Memory B cell (primary cell): ENCODE measurements at regions not wholly inside any gene's neighbourhood (a gene's known extent, or its start where the extent isn't known, plus 50 kb on each side); places are given as distances from the start of the nearest gene placed in this dataset.

Experiments
- ATAC-seq: fragments of 150-1000 bp; cut with Tn5 transposase; 2 replicates; pipeline ENCODE4 v1.10.0; 2021; ENCODE audit warnings: low read depth, mild to moderate bottlenecking, moderate library complexity
- DNase-seq, 2 donors: peaks; one replicate each; pipeline ENCODE4 v3.0.0; 2022; ENCODE audit warnings: low spot score in 2 of 2
- H3K27ac Mint-ChIP-seq: one replicate; pipeline ENCODE4 v1.8.0; 2022; ENCODE audit warnings: mild to moderate bottlenecking, moderate library complexity, mixed read lengths
- H3K27me3 Mint-ChIP-seq: one replicate; pipeline ENCODE4 v1.8.0; 2022; ENCODE audit warnings: mixed read lengths
- H3K36me3 Mint-ChIP-seq: one replicate; pipeline ENCODE4 v1.8.0; 2022; ENCODE audit warnings: mild to moderate bottlenecking, mixed read lengths
- H3K4me1 Mint-ChIP-seq: one replicate; pipeline ENCODE4 v1.8.0; 2022; ENCODE audit warnings: mixed read lengths
- H3K4me3 Mint-ChIP-seq: one replicate; pipeline ENCODE4 v1.8.0; 2022; ENCODE audit warnings: mild to moderate bottlenecking, moderate library complexity, mixed read lengths
- H3K9me3 Mint-ChIP-seq: one replicate; pipeline ENCODE4 v1.8.0; 2022; ENCODE audit warnings: mixed read lengths

DNA sequence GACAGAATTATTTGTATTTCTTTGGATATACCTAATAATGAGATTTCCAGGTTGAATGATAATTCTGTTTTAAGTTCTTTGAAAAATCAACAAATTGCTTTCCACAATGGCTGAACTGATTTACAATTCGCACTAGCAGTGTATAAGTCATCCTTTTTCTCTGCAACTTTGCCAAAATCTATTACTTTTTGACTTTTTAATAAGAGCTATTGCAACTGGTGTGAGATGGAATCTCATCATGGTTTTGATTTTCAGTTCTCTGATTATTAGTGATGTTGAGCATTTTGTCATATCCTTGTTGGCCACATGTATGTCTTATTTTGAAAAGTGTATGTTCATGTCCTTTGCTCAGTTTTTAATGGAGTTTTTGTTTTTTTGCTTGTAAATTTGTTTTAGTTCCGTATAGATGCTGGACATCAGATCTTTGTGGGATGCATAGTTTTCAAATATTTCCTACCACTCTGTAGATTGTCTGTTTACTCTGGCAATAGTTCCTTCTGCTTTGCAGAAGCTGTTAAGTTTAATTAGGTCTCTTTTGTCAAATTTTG is 409.8 kb upstream of the CITED2 start:
- ATAC-seq (no peak), DNase-seq (no peak)
- Mint-ChIP-seq H3K36me3 (no peaks in the 10 kb centered on the region), H3K9me3 (peaks cover 1% of the 10 kb centered on the region), H3K27me3 (no peaks in the 10 kb centered on the region), H3K4me1 (no peaks in the 10 kb centered on the region), H3K27ac (no peak overlapping the region), H3K4me3 (no peak overlapping the region)

GRCh38 chr6:139779988-139780774 is 405.7 kb upstream of the CITED2 start:
- Mint-ChIP-seq H3K4me1 (no peaks in the 10 kb centered on the region), H3K36me3 (no peaks in the 10 kb centered on the region), H3K27ac (no peak overlapping the region), H3K9me3 (no peaks in the 10 kb centered on the region), H3K4me3 (no peak overlapping the region), H3K27me3 (peaks cover 3% of the 10 kb centered on the region)
- DNase-seq = no peak
- no peak for ATAC-seq

DNA sequence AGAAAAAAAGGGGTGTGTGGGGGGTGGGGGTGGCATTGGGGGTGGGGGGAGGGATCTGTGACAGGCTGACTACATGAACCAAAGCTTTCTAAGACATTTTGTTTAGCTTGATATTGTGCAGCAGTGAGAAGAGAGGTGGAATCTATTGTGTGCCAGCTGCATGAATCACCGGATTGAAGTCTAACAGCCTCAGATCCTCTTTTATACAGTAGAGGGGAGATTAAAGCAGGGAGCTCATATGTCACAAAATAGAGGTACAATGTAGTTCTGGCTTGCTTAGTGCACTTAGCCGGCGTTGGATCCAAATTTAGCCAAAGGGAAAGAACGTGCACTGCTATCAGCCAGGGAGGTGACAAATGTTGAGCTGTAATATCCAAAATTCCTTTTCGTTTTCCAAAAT is 404.2 kb upstream of the CITED2 start:
- no peaks in the 10 kb centered on the region for H3K36me3 Mint-ChIP-seq
- no peaks in the 10 kb centered on the region for H3K9me3 Mint-ChIP-seq
- peaks cover 3% of the 10 kb centered on the region for H3K27me3 Mint-ChIP-seq
- ATAC-seq (no peak), DNase-seq (no peak)
- H3K4me3 Mint-ChIP-seq = no peak overlapping the region
- H3K27ac Mint-ChIP-seq = no peak overlapping the region
- H3K4me1 Mint-ChIP-seq = no peaks in the 10 kb centered on the region

DNA sequence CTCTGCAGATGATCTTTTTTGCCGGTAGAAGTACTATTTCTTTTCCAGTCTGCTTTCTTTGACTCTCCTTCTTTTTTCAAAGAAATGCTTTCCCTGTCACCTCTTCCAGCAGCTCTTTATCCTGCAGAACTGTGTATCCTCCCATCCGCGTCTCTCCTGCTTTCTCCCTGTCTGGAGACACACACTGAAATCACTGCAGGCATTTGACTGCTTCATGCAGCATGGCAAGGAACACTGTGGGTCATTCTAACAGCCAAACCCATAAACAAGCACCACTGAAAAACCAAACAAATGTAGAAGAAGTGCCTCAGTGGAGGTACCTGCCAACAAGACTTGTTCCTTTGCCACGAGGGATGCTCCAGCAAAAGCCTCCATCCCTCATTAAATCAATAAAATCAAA is 403.7 kb upstream of the CITED2 start:
- Mint-ChIP-seq H3K9me3 (no peaks in the 10 kb centered on the region), H3K27me3 (peaks cover 3% of the 10 kb centered on the region), H3K4me3 (no peak overlapping the region), H3K27ac (no peak overlapping the region), H3K4me1 (no peaks in the 10 kb centered on the region), H3K36me3 (no peaks in the 10 kb centered on the region)
- no peak for ATAC-seq
- no peak for DNase-seq

- H3K4me3 Mint-ChIP-seq = no peak overlapping the region
- peaks cover 3% of the 10 kb centered on the region for H3K27me3 Mint-ChIP-seq
- H3K27ac Mint-ChIP-seq = no peak overlapping the region
- no peaks in the 10 kb centered on the region for H3K4me1 Mint-ChIP-seq
- no peaks in the 10 kb centered on the region for H3K36me3 Mint-ChIP-seq
- no peak for DNase-seq
- no peak for ATAC-seq
- H3K9me3 Mint-ChIP-seq = no peaks in the 10 kb centered on the region
Observed at GRCh38 chr6:139777202-139777970, 402.9 kb upstream of the CITED2 start.

GRCh38 chr6:139776041-139776440 is 401.6 kb upstream of the CITED2 start:
- peaks cover 3% of the 10 kb centered on the region for H3K27me3 Mint-ChIP-seq
- H3K27ac Mint-ChIP-seq = no peak overlapping the region
- ATAC-seq (no peak), DNase-seq (no peak)
- no peaks in the 10 kb centered on the region for H3K4me1 Mint-ChIP-seq
- H3K9me3 Mint-ChIP-seq = no peaks in the 10 kb centered on the region
- H3K36me3 Mint-ChIP-seq = no peaks in the 10 kb centered on the region
- H3K4me3 Mint-ChIP-seq = no peak overlapping the region

GRCh38 chr6:139768196-139768595 is 393.7 kb upstream of the CITED2 start:
- Mint-ChIP-seq H3K4me3 (no peak overlapping the region), H3K36me3 (no peaks in the 10 kb centered on the region), H3K4me1 (no peaks in the 10 kb centered on the region), H3K9me3 (no peaks in the 10 kb centered on the region), H3K27me3 (no peaks in the 10 kb centered on the region), H3K27ac (no peak overlapping the region)
- DNase-seq = no peak
- ATAC-seq = no peak

- Mint-ChIP-seq H3K4me3 (no peak overlapping the region), H3K4me1 (no peaks in the 10 kb centered on the region), H3K36me3 (no peaks in the 10 kb centered on the region), H3K27ac (no peak overlapping the region), H3K9me3 (no peaks in the 10 kb centered on the region), H3K27me3 (no peaks in the 10 kb centered on the region)
- ATAC-seq = no peak
- DNase-seq = no peak
Observed at GRCh38 chr6:139766796-139767195, 392.3 kb upstream of the CITED2 start.

DNA sequence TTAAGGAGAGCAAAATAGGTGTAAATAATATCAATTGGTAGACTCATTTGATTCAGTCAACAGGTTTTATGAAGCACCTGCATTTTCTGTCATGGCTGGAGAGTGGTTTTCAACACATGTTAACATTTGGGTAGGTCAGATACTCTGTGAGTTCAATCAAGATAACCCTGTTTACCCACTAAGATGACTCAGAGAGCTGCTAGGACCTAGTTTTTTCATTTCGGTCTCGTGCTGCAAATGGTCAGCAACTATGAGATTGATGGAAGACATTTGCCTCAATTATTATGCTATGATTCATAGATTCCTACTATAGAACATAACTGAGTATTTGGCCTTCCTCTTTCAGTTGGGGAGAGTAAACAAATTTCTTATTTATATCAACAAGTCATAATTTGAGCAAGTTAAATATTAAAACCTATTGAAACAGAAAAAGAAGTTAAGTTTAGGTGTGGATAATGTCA is 391.4 kb upstream of the CITED2 start:
- Mint-ChIP-seq H3K9me3 (no peaks in the 10 kb centered on the region), H3K36me3 (no peaks in the 10 kb centered on the region), H3K27ac (no peak overlapping the region), H3K27me3 (no peaks in the 10 kb centered on the region), H3K4me1 (no peaks in the 10 kb centered on the region), H3K4me3 (no peak overlapping the region)
- DNase-seq = no peak
- no peak for ATAC-seq

GRCh38 chr6:139764498-139764986 is 390.1 kb upstream of the CITED2 start:
- Mint-ChIP-seq H3K27me3 (no peaks in the 10 kb centered on the region), H3K27ac (no peak overlapping the region)

GRCh38 chr6:139763468-139764210 is 389.2 kb upstream of the CITED2 start:
- no peak for DNase-seq
- Mint-ChIP-seq H3K27ac (no peak overlapping the region), H3K36me3 (no peaks in the 10 kb centered on the region), H3K4me1 (no peaks in the 10 kb centered on the region), H3K4me3 (no peak overlapping the region), H3K27me3 (no peaks in the 10 kb centered on the region), H3K9me3 (no peaks in the 10 kb centered on the region)
- no peak for ATAC-seq

More at GRCh38 chr6:139764498-139764986, 390.1 kb upstream of the CITED2 start:
- no peaks in the 10 kb centered on the region for H3K9me3 Mint-ChIP-seq
- no peaks in the 10 kb centered on the region for H3K4me1 Mint-ChIP-seq
- ATAC-seq (no peak), DNase-seq (no peak)
- no peak overlapping the region for H3K4me3 Mint-ChIP-seq
- no peaks in the 10 kb centered on the region for H3K36me3 Mint-ChIP-seq

- Mint-ChIP-seq H3K9me3 (no peaks in the 10 kb centered on the region), H3K27ac (no peak overlapping the region), H3K4me3 (no peak overlapping the region), H3K27me3 (no peaks in the 10 kb centered on the region), H3K4me1 (no peaks in the 10 kb centered on the region), H3K36me3 (no peaks in the 10 kb centered on the region)
- ATAC-seq = no peak
- DNase-seq = no peak
Observed at GRCh38 chr6:139762587-139763031, 388.2 kb upstream of the CITED2 start.

DNA sequence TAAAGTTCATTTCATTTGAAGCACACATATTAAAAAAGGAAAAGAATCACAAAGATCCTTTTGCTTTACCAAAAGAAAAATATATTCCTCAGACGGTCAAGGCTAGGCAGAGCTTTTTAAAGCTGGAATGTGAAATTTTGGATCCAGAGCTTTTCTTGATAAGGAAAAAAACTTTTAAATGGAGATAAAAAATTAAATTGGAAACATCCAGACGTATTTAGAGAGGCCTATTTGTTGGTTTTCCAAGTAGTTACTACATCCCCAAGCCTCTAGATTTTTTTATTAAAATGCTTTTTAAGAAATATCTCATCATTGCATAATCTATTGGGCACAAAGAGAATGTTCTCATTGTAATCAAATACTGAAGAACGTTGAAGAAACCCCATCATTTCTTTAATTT is 385.7 kb upstream of the CITED2 start:
- H3K9me3 Mint-ChIP-seq = no peaks in the 10 kb centered on the region
- no peaks in the 10 kb centered on the region for H3K27me3 Mint-ChIP-seq

GRCh38 chr6:139759086-139759485 is 384.6 kb upstream of the CITED2 start:
- Mint-ChIP-seq H3K4me1 (no peaks in the 10 kb centered on the region), H3K36me3 (no peaks in the 10 kb centered on the region), H3K9me3 (no peaks in the 10 kb centered on the region), H3K4me3 (no peak overlapping the region), H3K27me3 (no peaks in the 10 kb centered on the region), H3K27ac (no peak overlapping the region)
- DNase-seq (no peak), ATAC-seq (no peak)

More for the DNA sequence above, 385.7 kb upstream of the CITED2 start:
- H3K4me1 Mint-ChIP-seq = no peaks in the 10 kb centered on the region
- no peaks in the 10 kb centered on the region for H3K36me3 Mint-ChIP-seq
- no peak overlapping the region for H3K4me3 Mint-ChIP-seq
- DNase-seq (no peak), ATAC-seq (no peak)
- H3K27ac Mint-ChIP-seq = no peak overlapping the region
